Hepatocyte (in vitro differentiated cells): ENCODE measurements at regions not wholly inside any gene's neighbourhood (a gene's known extent, or its start where the extent isn't known, plus 50 kb on each side); places are given as distances from the start of the nearest gene placed in this dataset.

Experiments
- EZH2 ChIP-seq: fragments of 200-600 bp; sonication (generic); IDR thresholded peaks from 2 replicates; pipeline ENCODE4 v1.6.1; 2016; ENCODE audit warnings: antibody characterized with exemption, mild to moderate bottlenecking, borderline replicate concordance
- EZH2phosphoT487 ChIP-seq: fragments of 200-600 bp; sonication (generic); IDR thresholded peaks from one replicate; pipeline ENCODE4 v1.6.1; 2018; ENCODE audit warnings: antibody characterized with exemption, mild to moderate bottlenecking, low read depth, moderate library complexity; ENCODE audit not compliant: unreplicated experiment, severe bottlenecking
- TF ChIP-seq, protein P1 (sequence below): fragments of 200-600 bp; sonication (generic); IDR thresholded peaks from 2 replicates; pipeline ENCODE4 v1.5.1; 2016; ENCODE audit warnings: antibody characterized with exemption, mild to moderate bottlenecking; ENCODE audit not compliant: poor library complexity

DNA sequence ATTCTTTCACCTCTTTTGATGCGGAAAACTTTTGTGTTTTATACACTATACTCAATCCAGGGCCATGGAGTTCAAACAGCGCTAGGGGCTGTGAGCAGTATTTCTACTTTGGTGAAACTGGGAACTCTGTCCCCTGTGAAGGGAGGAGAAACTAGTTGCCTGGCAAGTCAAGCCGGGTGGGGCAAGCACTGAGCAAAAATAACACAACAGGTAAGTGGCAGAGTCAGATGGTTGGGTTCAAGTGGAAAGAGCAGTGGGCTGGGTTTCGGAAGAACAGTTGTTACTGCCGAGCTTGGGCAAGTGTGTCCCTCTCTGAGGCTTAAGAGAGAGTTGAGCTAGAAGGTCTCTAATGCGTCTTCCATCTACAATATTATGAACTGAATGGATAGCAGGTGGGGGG is 59.7 kb upstream of the ROPN1 start:
- TF ChIP-seq, protein P1, sequence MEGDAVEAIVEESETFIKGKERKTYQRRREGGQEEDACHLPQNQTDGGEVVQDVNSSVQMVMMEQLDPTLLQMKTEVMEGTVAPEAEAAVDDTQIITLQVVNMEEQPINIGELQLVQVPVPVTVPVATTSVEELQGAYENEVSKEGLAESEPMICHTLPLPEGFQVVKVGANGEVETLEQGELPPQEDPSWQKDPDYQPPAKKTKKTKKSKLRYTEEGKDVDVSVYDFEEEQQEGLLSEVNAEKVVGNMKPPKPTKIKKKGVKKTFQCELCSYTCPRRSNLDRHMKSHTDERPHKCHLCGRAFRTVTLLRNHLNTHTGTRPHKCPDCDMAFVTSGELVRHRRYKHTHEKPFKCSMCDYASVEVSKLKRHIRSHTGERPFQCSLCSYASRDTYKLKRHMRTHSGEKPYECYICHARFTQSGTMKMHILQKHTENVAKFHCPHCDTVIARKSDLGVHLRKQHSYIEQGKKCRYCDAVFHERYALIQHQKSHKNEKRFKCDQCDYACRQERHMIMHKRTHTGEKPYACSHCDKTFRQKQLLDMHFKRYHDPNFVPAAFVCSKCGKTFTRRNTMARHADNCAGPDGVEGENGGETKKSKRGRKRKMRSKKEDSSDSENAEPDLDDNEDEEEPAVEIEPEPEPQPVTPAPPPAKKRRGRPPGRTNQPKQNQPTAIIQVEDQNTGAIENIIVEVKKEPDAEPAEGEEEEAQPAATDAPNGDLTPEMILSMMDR, result no peak
- no peak for TF ChIP-seq EZH2
- TF ChIP-seq EZH2phosphoT487, result no peak
